SU-DHL-6 (cell line): ENCODE measurements at regions not wholly inside any gene's neighbourhood (a gene's known extent, or its start where the extent isn't known, plus 50 kb on each side); places are given as distances from the start of the nearest gene placed in this dataset.

Source experiments
- H2AFZ ChIP-seq: fragments of 200-600 bp; sonication (generic); 2 replicates; pipeline ENCODE4 v1.6.1; 2014; ENCODE audit warnings: low read depth, mild to moderate bottlenecking, moderate library complexity, mixed read lengths, antibody characterized with exemption, low read length; ENCODE audit not compliant: severe bottlenecking
- H3F3A ChIP-seq: fragments of 200-600 bp; shearing (Covaris generic); 2 replicates; pipeline ENCODE4 v1.6.0; 2016; ENCODE audit warnings: antibody characterized with exemption, mild to moderate bottlenecking; ENCODE audit not compliant: insufficient read depth
- H3K27ac ChIP-seq: fragments of 200-600 bp; sonication (generic); 2 replicates; pipeline ENCODE4 v1.5.1; 2016; ENCODE audit warnings: low read depth, mild to moderate bottlenecking, low read length, moderate library complexity, mixed read lengths
- H3K27me3 ChIP-seq: fragments of 200-600 bp; sonication (generic), shearing (Covaris generic); 2 replicates; pipeline ENCODE4 v1.6.0; 2014; ENCODE audit warnings: mild to moderate bottlenecking, low read length
- H3K36me3 ChIP-seq: fragments of 200-600 bp; sonication (generic); 2 replicates; pipeline ENCODE4 v1.6.1; 2014; ENCODE audit warnings: mild to moderate bottlenecking, low read length, mixed read lengths
- H3K4me2 ChIP-seq: fragments of 300-600, 200-600 bp; shearing (Covaris generic), sonication (generic); 2 replicates; pipeline ENCODE4 v1.6.0; 2014; ENCODE audit warnings: low read length, low read depth, mild to moderate bottlenecking; ENCODE audit not compliant: poor library complexity, severe bottlenecking
- H3K4me3 ChIP-seq: fragments of 200-600 bp; sonication (generic); 2 replicates; pipeline ENCODE4 v1.5.1; 2014; ENCODE audit warnings: antibody characterized with exemption, low read length, mild to moderate bottlenecking, mixed read lengths; ENCODE audit not compliant: insufficient read depth, poor library complexity, severe bottlenecking
- H3K79me2 ChIP-seq: fragments of 200-600 bp; sonication (generic); 2 replicates; pipeline ENCODE4 v1.6.1; 2014; ENCODE audit warnings: mild to moderate bottlenecking, low read length, moderate library complexity; ENCODE audit not compliant: insufficient read depth
- H3K9ac ChIP-seq: fragments of 200-600 bp; sonication (generic); 2 replicates; pipeline ENCODE4 v1.7.0; 2014; ENCODE audit warnings: mild to moderate bottlenecking, low read length
- H3K9me2 ChIP-seq: fragments of 200-600 bp; sonication (generic); replicated peaks from 2 replicates; pipeline ENCODE4 v1.6.1; 2014; ENCODE audit warnings: low read length; ENCODE audit not compliant: insufficient read depth
- H3K9me3 ChIP-seq: fragments of 200-600 bp; sonication (generic); 2 replicates; pipeline ENCODE4 v1.6.1; 2014; ENCODE audit warnings: low read length, mixed read lengths; ENCODE audit not compliant: insufficient read depth
- H4K20me1 ChIP-seq: fragments of 200-600 bp; sonication (generic); 2 replicates; pipeline ENCODE4 v1.6.1; 2014; ENCODE audit warnings: low read depth, mild to moderate bottlenecking, antibody characterized with exemption, low read length, moderate library complexity, mixed read lengths
- EZH2phosphoT487 ChIP-seq: fragments of 200-600 bp; sonication (generic), shearing (Covaris generic); conservative IDR thresholded peaks from 2 replicates; pipeline ENCODE4 v1.6.1; 2018; ENCODE audit warnings: mild to moderate bottlenecking, antibody characterized with exemption, low read length, moderate library complexity, mixed read lengths
- TF ChIP-seq, protein P1 (sequence below): fragments of 200-600 bp; sonication (generic); IDR thresholded peaks from one replicate; pipeline ENCODE4 v1.5.1; 2017; ENCODE audit warnings: antibody characterized with exemption, mild to moderate bottlenecking, low read length, moderate library complexity; ENCODE audit not compliant: insufficient read depth, poor library complexity, severe bottlenecking

DNA sequence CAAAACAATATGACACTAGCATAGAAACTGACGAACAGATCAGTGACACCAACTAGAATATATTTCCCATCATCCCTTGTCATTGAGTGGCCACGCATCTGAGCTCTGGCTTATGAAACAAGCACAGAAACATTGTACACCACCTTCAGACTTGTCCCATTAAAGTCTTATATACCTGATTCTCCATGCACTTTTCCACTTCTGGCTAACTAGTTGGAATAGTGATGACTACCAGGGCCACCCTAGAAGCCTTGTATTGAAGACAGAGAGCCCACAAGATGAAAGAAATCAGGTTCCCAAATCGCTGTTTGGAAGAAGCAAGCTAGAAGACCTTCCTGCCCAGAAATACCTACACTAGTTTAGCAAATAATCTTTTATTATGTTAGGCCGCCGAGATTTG is 99.7 kb upstream of the PPM1H start:
- Histone ChIP-seq H3K36me3 (no peaks in the 10 kb centered on the region), H2AFZ (no peak overlapping the region), H3K9me3 (no peaks in the 10 kb centered on the region), H4K20me1 (no peaks in the 10 kb centered on the region), H3K4me3 (no peak overlapping the region), H3K27me3 (no peaks in the 10 kb centered on the region), H3F3A (no peaks in the 10 kb centered on the region), H3K9me2 (no peaks in the 10 kb centered on the region), H3K4me2 (no peak overlapping the region), H3K9ac (no peak overlapping the region), H3K27ac (no peak overlapping the region), H3K79me2 (no peaks in the 10 kb centered on the region)
- TF ChIP-seq, protein P1, sequence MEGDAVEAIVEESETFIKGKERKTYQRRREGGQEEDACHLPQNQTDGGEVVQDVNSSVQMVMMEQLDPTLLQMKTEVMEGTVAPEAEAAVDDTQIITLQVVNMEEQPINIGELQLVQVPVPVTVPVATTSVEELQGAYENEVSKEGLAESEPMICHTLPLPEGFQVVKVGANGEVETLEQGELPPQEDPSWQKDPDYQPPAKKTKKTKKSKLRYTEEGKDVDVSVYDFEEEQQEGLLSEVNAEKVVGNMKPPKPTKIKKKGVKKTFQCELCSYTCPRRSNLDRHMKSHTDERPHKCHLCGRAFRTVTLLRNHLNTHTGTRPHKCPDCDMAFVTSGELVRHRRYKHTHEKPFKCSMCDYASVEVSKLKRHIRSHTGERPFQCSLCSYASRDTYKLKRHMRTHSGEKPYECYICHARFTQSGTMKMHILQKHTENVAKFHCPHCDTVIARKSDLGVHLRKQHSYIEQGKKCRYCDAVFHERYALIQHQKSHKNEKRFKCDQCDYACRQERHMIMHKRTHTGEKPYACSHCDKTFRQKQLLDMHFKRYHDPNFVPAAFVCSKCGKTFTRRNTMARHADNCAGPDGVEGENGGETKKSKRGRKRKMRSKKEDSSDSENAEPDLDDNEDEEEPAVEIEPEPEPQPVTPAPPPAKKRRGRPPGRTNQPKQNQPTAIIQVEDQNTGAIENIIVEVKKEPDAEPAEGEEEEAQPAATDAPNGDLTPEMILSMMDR = no peak
- TF ChIP-seq EZH2phosphoT487 = no peak

DNA sequence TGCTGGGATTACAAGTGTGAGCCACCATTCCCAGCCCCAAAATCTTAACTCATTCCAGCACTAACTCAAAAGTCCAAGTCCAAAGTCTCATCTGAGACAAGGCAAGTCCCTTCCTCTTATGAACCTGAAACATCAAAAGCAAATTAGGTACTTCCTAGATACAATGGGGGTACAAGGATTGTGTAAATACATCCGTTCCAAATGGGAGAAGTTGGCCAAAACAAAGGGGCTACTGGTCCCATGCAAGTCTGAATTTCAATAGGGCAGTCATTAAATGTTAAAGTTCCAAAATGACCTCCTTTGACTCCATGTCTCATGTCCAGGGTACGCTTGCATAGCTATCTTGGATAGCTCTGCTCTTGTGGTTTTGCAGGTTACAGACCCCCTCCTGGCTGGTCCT is 94.7 kb upstream of the PPM1H start:
- Histone ChIP-seq H2AFZ (no peak overlapping the region), H3K27me3 (no peaks in the 10 kb centered on the region), H3K27ac (no peak overlapping the region), H3K4me2 (no peak overlapping the region), H3K79me2 (no peaks in the 10 kb centered on the region), H3K9me2 (no peaks in the 10 kb centered on the region), H3K9me3 (no peaks in the 10 kb centered on the region), H3K4me3 (no peak overlapping the region), H4K20me1 (no peaks in the 10 kb centered on the region), H3F3A (no peaks in the 10 kb centered on the region), H3K36me3 (no peaks in the 10 kb centered on the region), H3K9ac (no peak overlapping the region)
- TF ChIP-seq, protein P1 = no peak
- no peak for TF ChIP-seq EZH2phosphoT487

DNA sequence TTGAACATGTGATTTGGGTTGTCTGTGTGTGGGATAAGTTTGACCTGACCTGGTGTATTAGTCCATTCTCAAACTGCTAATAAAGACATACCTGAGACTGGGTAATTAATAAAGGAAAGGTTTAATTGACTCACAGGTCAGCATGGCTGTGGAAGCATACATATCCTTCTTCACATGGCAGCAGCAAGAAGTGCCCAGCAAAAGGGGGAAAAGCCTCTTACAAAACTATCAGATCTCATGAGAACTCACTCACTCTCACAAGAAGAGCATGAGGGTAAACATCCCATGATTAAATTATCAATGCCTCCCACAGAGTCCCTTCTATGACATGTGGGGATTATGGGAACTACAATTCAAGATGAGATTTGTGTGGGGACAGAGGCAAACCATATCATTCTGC is 94.0 kb upstream of the PPM1H start:
- H3K4me3 ChIP-seq = no peak overlapping the region
- H3K36me3 ChIP-seq = no peaks in the 10 kb centered on the region
- H3K4me2 ChIP-seq = no peak overlapping the region
- H2AFZ ChIP-seq = no peak overlapping the region
- no peaks in the 10 kb centered on the region for H3K9me2 ChIP-seq
- H3F3A ChIP-seq = no peaks in the 10 kb centered on the region
- no peak overlapping the region for H3K9ac ChIP-seq
- H3K79me2 ChIP-seq = no peaks in the 10 kb centered on the region
- no peaks in the 10 kb centered on the region for H4K20me1 ChIP-seq
- H3K9me3 ChIP-seq = no peaks in the 10 kb centered on the region
- TF ChIP-seq, protein P1 = no peak
- TF ChIP-seq EZH2phosphoT487 = no peak
- H3K27me3 ChIP-seq = no peaks in the 10 kb centered on the region
- H3K27ac ChIP-seq = no peak overlapping the region

DNA sequence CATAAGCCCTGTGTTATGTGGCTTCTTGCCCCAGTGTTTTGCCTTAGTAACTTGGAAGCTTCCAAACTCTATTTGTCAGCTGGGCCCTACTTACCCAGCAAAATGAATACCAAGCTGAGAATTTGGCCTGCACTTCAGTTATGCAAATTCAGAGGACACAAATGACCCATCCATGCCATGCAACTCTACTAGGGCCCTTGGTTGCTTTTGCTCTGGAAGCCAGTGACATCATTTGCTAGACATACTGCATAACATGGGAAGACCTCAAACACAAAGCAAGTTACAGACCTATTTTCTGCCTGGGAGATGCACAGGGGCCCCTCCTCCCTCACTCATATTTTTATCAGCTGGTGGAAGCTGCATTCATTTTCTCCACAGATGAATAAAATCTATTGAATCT is 90.2 kb upstream of the PPM1H start:
- no peaks in the 10 kb centered on the region for H3K9me3 ChIP-seq
- H3K4me3 ChIP-seq = no peak overlapping the region
- no peak overlapping the region for H3K27ac ChIP-seq
- no peak overlapping the region for H3K4me2 ChIP-seq
- H3F3A ChIP-seq = no peaks in the 10 kb centered on the region
- no peak overlapping the region for H3K9ac ChIP-seq
- no peak overlapping the region for H2AFZ ChIP-seq
- H3K36me3 ChIP-seq = no peaks in the 10 kb centered on the region
- no peaks in the 10 kb centered on the region for H4K20me1 ChIP-seq
- no peaks in the 10 kb centered on the region for H3K27me3 ChIP-seq
- TF ChIP-seq, protein P1 = no peak
- TF ChIP-seq EZH2phosphoT487 = no peak
- no peaks in the 10 kb centered on the region for H3K9me2 ChIP-seq
- H3K79me2 ChIP-seq = no peaks in the 10 kb centered on the region
